ENCODE measurements at regions not wholly inside any gene's neighbourhood (a gene's known extent, or its start where the extent isn't known, plus 50 kb on each side); places are given as distances from the start of the nearest gene placed in this dataset.

- TF ChIP-seq CTCF (IDR thresholded peaks at IDR 0.05; ENCODE audit: borderline replicate concordance, control extremely low read depth, extremely low read depth, insufficient read depth, missing control alignments), result no peak
- DNase-seq (ENCODE audit: low spot score), result no peak
- in situ Hi-C loops (cut with MboI; ENCODE audit: low sequenced_read_pairs, unreplicated experiment), result no loop called here
Measured at GRCh38 chr1:81470275-81470674, 330.5 kb upstream of the ADGRL2 start.

- no peak for TF ChIP-seq CTCF (IDR thresholded peaks at IDR 0.05; ENCODE audit: borderline replicate concordance, control extremely low read depth, extremely low read depth, insufficient read depth, missing control alignments)
- in situ Hi-C loops (cut with MboI; ENCODE audit: low sequenced_read_pairs, unreplicated experiment), result no loop called here
- DNase-seq (ENCODE audit: low spot score), result no peak
Measured at GRCh38 chr1:81467383-81467782, 333.4 kb upstream of the ADGRL2 start.

GRCh38 chr1:81466961-81467360 lies 333.8 kb upstream of the ADGRL2 start:
- no peak for TF ChIP-seq CTCF (IDR thresholded peaks at IDR 0.05; ENCODE audit: borderline replicate concordance, control extremely low read depth, extremely low read depth, insufficient read depth, missing control alignments)
- in situ Hi-C loops (cut with MboI; ENCODE audit: low sequenced_read_pairs, unreplicated experiment), result no loop called here
- no peak for DNase-seq (ENCODE audit: low spot score)

- no peak for TF ChIP-seq CTCF (IDR thresholded peaks at IDR 0.05; ENCODE audit: borderline replicate concordance, control extremely low read depth, extremely low read depth, insufficient read depth, missing control alignments)
- DNase-seq (ENCODE audit: low spot score), result no peak
- in situ Hi-C loops (cut with MboI; ENCODE audit: low sequenced_read_pairs, unreplicated experiment), result no loop called here
Measured at GRCh38 chr1:81463936-81464837, 336.5 kb upstream of the ADGRL2 start.

GRCh38 chr1:81459043-81459442 lies 341.7 kb upstream of the ADGRL2 start:
- in situ Hi-C loops (cut with MboI; ENCODE audit: low sequenced_read_pairs, unreplicated experiment), result no loop called here
- DNase-seq (ENCODE audit: low spot score), result no peak
- no peak for TF ChIP-seq CTCF (IDR thresholded peaks at IDR 0.05; ENCODE audit: borderline replicate concordance, control extremely low read depth, extremely low read depth, insufficient read depth, missing control alignments)

GRCh38 chr1:81458186-81458585 lies 342.5 kb upstream of the ADGRL2 start:
- no peak for TF ChIP-seq CTCF (IDR thresholded peaks at IDR 0.05; ENCODE audit: borderline replicate concordance, control extremely low read depth, extremely low read depth, insufficient read depth, missing control alignments)
- in situ Hi-C loops (cut with MboI; ENCODE audit: low sequenced_read_pairs, unreplicated experiment), result no loop called here

More at GRCh38 chr1:81458186-81458585, 342.5 kb upstream of the ADGRL2 start:
- DNase-seq (ENCODE audit: low spot score), result no peak
